Limb (tissue), 2 donors: ENCODE measurements at regions not wholly inside any gene's neighbourhood (a gene's known extent, or its start where the extent isn't known, plus 50 kb on each side); places are given as distances from the start of the nearest gene placed in this dataset.
"Not testable (repeated sequence)": the region's sequence is repeated elsewhere in the genome, so short reads cannot be mapped to it uniquely, and the experiment has no call there.

Source experiments
- DNase-seq, 2 donors: peaks; one replicate each; pipeline ENCODE4 v3.0.0-alpha.2; 2016; ENCODE audit errors: extremely low spot score in 2 of 2

GRCh38 chr5:105283134-105283533 lies 1720.5 kb upstream of the NUDT12 start:
- no peak for DNase-seq

DNA sequence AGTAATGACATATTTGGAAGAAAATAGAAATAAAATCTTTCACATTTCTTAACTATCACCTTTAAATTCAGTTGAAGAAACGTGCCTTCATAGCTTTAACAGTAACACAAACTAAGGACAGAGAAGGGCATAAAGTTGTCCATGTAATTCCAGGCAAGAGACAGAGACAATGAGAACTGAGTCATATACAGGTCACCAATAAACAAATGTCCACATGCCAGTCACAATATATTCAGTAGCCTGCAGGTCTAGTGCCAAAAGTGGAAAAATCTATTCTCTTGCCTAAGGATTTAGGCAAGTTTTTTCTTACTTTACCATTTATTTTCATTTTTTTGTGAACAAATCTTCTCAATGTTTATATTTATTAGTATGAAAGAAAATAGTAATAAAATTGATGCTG lies 1711.5 kb upstream of the NUDT12 start:
- no peak for DNase-seq

- DNase-seq = no peak
These were observed 1700.9 kb upstream of the NUDT12 start for GRCh38 chr5:105263515-105263914.

DNA sequence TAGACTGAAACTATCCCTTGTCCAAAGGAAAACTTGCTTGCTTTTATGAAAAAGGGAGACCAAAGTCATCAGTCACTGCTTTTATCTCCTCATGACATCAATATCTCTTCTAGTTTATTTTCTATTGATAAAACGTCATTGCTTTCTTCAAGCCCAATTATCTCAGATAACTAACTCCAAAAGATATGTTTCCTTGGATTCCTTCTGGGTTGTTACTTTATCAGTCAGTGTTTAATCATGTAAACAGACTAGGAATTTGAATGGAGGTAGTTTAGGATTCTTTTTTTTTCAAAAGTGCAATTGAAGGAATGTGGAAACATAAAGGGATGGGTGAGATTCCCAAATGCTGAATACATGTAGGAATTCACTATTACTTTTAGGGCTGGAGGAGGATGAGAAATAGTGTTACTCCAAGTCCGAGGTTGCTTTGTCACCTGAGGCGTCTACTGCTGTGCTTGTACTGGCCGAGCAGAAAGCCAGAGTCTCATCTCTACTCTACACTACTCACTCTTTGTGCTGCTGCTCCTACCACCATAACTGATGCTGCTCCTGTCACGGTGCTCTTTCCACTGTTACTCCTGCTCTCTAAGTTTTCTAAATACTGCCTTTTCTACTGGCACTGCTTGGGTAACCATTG lies 1697.1 kb upstream of the NUDT12 start:
- no peak for DNase-seq

DNA sequence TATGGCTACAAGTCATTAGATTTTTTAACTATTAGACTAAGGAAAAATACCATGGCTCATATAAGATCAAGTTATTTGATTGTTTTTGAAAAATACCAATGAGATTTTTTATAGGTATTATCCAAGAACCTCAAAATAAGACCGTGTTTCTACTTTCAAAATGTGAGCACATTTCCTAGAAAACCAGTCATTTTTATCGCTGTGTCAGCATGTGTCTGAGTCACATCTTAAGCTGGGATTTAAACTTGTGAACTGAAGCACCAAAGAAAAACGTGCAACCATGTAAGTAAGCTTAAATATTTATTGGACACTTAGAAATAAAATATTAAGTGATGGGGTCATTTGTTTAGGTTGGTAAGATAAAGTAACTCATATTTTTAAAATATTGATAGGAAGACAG lies 1676.0 kb upstream of the NUDT12 start:
- no peak for DNase-seq

DNA sequence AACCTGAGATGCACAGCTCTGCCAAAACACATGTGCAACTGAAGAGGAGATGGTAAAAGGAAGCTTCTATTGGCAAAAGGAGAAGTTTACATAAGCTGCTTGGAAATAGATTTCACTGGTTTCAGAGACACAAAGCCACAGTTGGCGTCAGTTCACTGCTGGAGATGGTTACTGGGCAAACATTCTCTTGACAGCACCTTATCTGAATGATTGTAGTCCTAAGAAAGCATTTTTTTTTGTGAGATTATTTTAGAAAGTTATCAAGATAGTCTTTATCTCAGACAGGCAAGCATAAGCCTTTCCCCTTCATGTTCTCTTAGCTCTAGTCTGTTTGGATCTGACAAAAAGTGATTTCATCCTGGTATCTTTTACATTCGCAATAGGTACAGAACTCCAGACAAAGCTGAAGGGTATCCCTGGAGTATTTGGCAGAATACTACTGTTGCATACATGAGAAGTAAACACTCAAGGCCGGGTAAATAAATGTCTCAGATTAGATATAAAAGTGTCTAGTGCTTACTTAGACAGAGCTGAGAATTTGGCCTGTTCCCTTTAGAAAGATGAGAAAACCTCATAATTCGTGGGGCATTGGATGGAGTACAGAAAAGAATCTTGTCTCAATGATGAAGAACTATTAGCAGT lies 1668.0 kb upstream of the NUDT12 start:
- no peak for DNase-seq

- DNase-seq = no peak
These were observed 1655.4 kb upstream of the NUDT12 start for GRCh38 chr5:105218018-105218417.

GRCh38 chr5:105213078-105213477 lies 1650.5 kb upstream of the NUDT12 start:
- no peak for DNase-seq

DNA sequence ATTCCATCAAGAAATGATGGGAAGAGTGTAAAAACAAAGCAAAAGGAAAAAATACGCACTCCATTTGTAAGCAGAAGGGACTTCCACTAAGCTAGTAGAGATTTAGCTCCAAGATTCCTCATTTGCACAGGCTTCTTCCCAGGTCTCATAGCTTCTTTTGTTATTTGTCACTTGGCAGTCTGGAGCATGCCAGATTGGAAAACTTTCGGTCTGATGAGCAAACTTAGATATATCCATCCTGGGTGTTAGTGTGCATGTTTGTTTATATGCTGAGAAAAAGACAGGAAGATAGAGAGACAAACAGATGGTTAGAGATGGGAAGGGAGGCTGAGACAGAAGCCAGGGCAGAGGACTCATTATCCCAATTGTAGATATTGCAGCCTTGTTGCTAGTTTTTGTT lies 1644.5 kb upstream of the NUDT12 start:
- DNase-seq = no peak

DNA sequence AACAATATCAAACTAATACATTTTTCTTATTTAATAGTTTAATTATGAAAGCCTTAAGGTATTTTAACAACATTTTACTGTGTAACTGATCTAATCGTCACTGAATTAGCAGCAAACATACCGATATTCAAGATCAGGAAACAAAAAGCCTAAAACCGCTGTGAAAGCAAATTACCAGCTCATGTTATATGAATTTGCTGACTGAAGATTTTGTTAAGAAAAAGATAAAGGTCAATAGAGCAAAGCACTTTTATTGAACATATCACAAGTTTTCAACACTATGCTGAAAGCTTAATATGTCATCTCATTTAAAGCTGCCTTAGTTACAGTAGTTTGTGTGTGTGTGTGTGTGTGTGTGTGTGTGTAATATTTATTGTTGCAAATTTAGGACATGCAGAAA lies 1634.9 kb upstream of the NUDT12 start:
- DNase-seq = no peak

GRCh38 chr5:105195765-105196164 lies 1633.2 kb upstream of the NUDT12 start:
- no peak for DNase-seq

GRCh38 chr5:105172918-105173317 lies 1610.3 kb upstream of the NUDT12 start:
- no peak for DNase-seq

DNA sequence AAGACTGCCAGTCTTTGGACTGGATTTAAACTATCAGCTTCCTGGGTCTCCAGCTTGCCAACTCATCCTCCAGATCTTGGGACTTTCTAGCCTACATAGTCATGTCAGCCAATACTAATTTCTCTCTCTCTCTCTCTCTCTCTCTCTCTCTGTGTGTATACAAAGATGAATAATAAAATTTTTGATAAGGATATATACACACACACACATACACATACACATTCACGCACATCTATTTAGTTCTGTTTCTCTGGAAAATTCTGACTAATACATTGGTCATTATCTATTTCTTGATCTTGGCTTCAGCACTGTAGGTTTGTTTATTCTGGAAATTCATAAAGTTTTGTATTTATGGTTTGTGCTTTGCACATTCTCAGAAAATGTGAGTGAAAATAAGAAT lies 1606.2 kb upstream of the NUDT12 start:
- DNase-seq = no peak

- no peak for DNase-seq
These were observed 1604.5 kb upstream of the NUDT12 start for GRCh38 chr5:105167092-105167491.

DNA sequence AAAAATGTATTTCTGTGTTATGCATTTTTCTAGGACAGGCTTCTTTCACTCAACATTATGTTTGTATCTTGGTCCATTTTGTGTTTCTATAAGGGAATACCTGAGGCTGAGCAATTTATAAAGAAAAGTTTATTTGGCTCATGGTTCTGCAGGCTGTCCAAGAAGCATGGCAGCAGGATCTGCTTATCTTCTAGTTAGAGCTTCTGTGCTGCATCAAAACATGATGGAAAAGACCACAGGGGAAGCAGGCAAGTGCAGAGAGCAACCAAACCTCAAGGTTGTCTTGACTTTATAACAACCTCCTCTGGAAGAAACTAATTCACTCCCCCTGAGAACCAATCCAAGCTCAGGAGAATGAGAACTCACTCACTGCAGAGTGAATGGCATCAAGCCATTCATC lies 1601.0 kb upstream of the NUDT12 start:
- no peak for DNase-seq

DNA sequence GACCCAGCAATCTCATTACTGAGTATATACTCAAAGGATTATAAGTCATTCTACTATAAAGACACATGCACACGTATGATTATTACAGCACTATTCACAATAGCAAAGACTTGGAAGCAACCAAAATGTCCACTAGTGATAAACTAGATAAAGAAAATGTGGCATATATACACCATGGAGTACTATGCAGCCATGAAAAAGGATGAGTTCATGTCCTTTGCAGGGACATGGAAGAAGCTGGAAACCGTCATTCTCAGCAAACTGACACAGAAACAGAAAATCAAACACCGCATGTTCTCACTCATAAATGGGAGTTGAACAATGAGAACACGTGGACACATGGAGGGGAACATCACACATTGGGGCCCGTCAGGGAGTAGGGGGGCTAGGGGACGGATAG lies 1600.0 kb upstream of the NUDT12 start:
- DNase-seq = not testable (repeated sequence)

DNA sequence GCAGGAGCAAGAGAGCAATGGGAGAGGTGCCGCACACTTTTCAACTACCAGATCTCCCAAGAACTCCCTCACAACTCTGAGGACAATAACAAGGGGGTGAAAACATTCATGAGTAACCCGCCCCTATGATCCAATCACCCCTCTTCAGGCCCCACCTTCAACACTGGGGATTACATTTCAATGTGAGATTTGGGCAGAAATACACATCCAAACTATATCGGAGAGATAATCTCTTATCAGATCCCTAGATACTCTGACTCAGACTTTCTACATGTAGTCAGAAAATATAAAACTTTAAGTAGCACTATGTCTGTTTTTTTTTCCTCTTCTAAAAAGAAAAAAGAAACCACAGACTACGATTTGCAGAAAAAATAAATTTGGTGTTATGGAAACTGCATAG lies 1595.9 kb upstream of the NUDT12 start:
- peak in 1 of 2 donors; percentile 3 for DNase-seq

DNA sequence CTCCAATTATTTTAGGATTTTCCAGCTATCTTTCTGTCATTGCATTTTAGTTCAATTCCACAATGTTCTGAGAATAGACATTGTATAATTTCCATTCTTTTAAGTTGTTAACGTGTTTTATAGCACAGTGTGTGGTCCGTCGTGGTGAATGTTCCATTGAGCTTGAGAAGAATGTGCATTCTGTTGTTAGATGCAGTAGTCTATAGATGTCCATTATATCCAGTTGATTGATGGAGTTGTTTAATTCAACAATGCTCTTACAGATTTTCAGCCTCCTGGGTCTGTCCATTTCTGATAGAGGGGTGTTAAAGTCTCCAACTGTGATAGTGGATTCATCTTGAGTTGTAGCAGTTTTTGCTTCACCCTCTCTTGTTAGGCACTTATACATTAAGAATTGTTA lies 1587.7 kb upstream of the NUDT12 start:
- DNase-seq = no peak

DNA sequence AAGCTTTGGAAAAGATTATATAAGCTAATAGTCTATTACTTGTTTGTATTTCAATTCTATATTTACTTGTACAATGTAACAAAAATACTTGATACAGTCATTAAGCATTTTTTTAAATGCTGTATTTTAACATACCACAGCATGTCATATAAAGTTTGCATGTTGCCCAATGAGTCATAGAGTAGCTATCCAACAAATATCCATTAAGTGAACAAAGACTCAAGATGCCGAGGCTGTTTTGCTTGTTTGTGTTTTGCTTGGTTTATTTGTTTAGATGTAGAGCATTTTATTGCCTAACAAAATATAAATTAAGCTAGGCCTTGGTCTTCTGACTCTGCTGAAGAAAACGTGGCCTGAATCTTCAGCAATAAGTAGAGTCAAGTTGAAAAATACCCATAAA lies 1584.3 kb upstream of the NUDT12 start:
- no peak for DNase-seq

GRCh38 chr5:105145152-105145551 lies 1582.6 kb upstream of the NUDT12 start:
- no peak for DNase-seq

DNA sequence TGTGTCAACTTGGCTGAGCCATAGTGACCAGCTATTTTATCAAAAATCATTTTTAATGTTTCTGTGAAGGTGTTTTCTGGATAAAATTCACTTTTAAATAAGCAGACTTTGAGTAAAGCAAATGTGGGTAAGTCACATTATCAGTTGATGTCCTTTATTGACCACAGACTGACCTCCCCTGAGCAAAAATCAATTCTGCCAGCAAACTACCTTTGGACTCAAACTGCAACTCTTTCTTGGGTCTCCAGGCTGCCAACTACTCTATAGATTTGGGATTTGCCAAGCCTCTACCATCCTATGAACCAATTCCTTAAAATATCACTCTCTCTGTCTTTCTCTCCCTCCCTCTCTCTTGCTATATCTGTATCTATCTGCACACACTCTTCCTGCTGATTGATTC lies 1571.7 kb upstream of the NUDT12 start:
- no peak for DNase-seq

- no peak for DNase-seq
These were observed 1570.5 kb upstream of the NUDT12 start for GRCh38 chr5:105133087-105133486.

GRCh38 chr5:105132581-105132980 lies 1570.0 kb upstream of the NUDT12 start:
- no peak for DNase-seq

DNA sequence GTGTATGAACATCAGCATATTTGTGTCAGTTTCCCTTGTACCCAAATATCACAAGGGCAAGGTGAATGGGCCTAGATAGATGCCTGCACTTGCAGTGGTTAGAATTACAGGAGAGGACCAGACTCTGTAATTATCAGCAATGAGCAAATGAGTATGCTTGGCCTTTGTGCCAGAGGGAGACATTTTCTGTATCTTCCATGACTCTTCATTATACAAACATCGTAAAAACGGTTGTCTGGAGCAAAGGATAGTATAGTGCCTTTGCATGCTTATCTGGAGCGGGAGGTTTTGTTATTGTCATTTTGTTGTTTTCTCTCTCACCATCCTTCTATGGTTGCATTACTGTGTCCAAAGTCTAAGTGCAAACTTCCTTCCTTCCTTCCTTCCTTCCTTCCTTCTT lies 1568.5 kb upstream of the NUDT12 start:
- no peak for DNase-seq
